Activated CD4-positive, CD25-positive, alpha-beta regulatory T cell treated with anti-CD3 and anti-CD28 coated beads, Interleukin-2, amount 50 U/mL, for 72 hours (primary cell): ENCODE measurements at regions not wholly inside any gene's neighbourhood (a gene's known extent, or its start where the extent isn't known, plus 50 kb on each side); places are given as distances from the start of the nearest gene placed in this dataset.
"Not testable (repeated sequence)": the region's sequence is repeated elsewhere in the genome, so short reads cannot be mapped to it uniquely, and the experiment has no call there.

Experiments
- DNase-seq: peaks from one replicate; pipeline ENCODE4 v3.0.0; 2021

DNA sequence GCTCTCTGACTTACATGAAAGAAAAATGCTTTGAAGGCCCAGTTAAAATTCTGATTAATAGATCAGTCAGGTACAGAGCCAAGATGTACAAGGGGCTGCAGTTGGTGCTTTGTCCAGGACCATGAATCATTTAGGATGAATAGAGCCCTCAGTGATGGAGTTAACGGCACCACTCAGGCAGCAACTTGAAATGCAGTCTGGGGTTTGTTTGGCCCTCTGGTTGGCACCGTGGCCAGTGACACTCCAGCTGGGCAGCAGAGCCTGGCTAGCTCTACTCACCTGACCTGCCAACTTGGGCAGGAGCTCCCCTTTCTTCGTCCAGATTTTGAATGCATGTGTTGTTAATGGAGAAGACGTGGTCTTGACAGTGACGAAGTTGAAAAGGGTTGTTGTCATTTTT, 493.0 kb upstream of the ACVR2A start:
- DNase-seq, result no peak

DNA sequence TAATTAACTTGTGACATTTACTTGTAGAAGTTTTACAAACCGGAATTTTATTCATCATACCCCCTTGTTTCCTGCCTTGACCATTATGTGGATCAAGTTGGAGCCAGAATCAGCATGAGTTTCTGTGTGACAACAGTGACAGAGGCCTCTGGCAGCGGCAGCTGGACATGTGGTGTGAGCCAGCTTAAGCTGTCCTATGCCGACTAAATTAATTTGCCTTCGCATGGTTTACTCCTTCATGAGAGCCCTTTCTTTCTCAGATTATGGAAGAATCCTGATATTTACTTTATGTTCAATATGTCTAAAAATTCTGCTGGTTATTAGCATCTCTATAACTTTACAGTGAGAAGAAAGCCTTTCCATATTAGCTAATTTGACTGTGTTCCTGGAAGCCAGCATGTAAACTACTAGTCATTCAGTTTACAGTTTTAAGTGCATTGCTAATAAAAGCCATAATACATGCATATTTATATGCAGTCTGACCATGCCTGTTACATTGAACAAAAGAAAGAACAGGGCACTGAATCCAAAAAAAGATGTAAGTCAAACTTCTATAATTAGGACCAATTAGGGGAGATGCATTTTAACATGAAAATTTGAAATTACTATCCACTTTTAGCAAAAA, 495.8 kb upstream of the ACVR2A start:
- no peak for DNase-seq

DNA sequence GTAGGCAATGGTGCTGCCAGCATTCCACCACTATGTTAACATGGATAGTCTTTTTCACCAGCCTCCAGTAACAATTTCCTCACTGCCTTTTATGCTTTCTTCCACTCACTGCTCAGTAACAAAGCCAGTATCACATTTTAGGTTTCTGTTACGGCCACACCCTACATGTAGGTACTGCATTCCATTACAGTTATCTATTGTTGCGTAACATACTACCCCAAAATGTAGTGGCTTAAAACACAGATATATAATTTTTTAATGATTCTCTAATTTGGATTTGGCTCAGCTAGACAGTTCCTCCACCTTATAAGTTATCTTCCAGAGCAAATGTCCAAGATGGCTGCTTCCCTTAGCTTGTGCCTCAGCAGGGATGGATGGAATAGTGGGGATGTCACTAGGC, 498.7 kb upstream of the ACVR2A start:
- no peak for DNase-seq

DNA sequence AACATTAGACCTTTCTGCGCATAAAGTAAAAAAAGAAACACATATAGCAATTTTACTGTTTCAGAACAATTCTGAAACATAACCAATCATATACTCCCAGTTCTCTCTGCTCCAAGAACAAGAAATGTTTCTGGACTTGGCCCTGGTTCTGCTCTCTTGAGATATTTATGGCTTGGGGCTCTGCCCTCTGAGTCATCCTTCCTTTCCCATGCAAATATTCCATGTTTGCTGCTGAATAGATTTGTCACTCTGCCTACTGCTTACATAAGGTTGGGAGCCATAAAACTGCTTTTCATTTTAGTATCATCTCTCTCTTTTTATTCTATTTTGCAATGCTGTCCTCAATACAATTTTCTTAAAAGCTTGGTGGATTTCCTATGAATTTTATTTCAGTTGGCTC, 499.6 kb upstream of the ACVR2A start:
- no peak for DNase-seq

DNA sequence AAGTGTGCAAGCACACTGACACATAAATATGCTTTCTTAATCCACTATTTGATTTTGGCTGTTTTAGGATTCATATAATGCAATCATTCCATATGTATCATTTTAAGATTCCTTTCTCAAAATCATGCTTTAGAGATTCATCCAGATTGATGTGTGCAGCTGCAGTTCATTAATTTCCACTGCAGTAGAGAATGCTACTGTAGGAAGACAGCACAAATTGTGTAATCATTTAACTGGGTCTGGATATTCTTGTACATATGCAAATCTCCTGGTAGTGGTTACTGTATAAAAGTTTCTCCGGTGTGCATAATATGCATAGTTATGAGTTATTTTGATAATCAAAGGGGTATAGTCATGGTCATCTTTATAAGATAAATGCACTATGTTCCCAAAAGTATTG, 502.5 kb upstream of the ACVR2A start:
- DNase-seq, result no peak

DNA sequence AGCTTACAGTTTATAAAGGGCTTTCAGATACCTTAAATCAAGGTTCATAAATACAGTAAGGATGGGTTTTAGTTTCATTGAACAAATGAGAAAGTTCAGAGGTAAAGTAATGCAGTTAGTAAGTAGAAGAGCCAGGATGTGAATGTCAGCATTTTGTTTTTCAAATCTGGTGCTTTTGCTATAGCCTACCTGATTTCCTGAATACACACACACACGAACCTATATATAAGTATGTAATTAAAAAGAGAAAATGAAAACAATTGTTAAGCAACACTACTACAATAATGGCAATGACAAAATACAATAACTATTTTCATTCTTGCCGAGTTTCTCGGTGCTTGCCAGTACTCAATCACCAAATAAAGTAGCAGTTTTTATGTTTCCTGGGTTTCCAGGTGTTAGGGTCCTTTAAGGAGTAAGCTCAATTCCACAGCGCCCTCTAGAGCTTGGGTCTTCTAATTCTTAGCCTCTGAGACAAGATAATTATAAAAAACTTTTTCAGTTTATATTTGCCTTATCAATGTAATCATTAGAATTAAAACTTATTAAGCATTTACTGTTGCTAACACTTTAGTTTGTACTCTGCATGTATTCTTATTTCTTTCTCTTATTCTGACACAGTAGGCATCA, 512.9 kb upstream of the ACVR2A start:
- DNase-seq, result no peak

DNA sequence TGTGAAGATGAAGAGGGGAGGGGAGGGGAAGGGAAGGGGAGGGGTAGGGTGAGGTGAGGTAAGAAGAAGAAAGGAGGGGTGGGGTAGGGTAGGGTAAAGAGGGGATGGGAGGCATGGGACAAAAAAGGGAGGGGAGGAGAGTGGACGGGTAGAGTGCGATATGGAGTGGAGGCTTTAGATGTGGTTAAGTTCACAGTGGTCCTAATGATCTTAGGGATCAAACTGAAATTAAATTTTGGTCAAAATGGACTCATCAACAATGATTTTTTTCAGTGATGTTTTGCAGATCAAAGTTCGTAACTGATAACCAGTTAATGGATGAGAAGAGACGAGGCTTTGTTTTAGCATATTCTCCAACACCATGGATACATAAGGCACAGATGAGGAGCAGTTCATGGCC, 513.9 kb upstream of the ACVR2A start:
- no peak for DNase-seq

DNA sequence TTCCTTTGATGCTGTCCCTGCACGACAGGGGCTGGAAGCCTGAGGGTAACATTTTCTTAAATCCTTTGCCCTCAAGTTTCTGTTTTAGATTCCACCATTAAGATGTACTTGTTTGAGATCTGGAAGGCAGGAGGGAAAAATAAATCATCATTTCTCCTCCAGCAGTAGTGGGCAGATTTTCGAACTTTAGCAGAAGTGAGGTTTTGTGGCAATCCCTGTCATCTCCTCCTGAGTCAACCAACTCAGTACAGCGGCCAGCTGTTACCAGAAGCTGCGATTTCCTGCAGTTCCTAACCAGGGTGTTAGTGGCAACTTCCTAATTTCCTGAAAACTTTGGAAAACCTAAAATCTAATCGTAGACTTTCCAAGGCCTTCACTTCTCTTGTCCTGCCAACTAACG, 517.2 kb upstream of the ACVR2A start:
- DNase-seq, result no peak

DNA sequence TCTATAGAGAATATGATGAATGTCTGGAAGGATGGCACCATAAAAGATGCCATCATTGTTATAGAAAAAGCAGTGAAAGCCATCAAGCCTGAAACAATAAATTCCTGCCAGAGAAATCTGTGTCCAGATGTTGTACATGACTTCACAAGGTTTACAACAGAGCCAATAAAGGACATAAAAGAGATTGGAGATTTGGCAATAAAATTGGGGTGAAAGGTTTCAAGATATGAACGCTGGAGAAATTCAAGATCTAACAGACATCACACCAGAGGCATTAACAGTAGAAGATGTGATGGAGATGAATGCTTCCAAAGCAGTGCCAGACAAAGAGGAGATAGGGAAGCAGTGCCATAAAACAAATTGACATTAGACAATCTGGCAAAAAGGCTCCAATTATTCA, 518.8 kb upstream of the ACVR2A start:
- no peak for DNase-seq

DNA sequence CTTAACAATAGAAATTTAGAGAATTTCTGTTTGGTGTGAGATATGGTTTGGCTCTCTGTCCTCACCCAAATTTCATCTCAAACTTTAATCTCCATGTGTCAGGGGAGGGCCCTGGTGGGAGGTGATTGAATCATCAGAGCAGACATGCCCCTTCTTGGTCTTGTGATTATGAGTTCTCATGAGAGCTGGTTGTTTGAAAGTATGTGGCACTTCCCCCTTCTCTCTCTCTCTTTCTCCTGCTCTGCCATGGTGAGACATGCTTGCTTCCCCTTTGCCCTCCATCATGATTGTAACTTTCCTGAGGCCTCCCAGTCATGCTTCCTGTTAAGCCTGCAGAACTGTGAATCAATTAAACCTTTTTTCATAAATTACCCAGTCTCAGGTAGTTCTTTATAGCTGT, 524.7 kb upstream of the ACVR2A start:
- DNase-seq, result no peak

DNA sequence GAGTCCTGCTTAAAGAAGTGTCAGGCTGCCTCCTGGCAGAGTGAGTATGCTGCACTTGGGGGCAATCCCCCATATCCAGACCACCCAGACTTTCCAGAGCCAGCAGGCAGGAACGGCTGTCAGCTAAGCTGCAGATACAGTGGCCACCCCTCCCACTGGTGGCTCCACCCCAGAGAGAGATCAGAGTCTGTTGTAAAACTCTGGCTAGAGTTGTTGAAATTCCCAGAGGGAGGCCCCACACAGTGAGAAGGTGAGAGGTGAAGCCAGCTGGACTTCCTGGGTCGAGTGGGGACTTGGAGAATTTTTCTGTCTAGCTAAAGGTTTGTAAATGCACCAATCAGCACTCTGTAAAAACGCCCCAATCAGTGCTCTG, 533.8 kb upstream of the ACVR2A start:
- no peak for DNase-seq

DNA sequence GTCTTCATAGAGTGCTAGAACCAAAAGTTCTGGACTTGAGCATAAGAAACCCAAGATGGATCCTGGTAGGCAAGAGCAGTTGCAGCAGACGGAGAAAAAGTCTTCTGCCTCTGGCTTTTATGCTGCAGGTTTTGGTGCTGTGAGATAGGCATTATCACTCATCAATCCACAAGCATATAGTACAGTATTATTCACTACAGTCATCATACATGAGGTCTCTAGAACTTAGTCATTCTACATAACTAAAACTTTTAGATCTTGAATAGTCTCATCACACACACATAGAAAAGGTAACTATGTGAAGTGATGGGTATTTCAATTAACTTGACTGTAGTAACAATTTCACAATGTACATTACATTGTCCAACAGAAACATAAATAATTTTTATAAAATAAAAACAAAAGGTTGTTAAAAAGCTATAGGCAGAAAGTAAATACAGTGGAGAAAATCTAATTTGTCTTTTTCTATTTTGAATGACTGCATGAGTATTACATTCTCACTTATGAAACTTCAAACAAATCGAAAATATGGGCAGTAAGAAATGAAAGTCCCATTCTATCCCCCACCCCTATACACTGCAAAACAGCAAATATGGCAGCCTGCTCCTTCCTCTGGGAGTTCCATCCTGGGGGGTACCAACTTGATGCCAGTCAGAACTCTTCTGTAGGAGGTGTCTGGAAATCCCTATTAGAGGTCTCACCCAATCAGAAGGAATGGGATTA, 534.3 kb upstream of the ACVR2A start:
- DNase-seq, result no peak

DNA sequence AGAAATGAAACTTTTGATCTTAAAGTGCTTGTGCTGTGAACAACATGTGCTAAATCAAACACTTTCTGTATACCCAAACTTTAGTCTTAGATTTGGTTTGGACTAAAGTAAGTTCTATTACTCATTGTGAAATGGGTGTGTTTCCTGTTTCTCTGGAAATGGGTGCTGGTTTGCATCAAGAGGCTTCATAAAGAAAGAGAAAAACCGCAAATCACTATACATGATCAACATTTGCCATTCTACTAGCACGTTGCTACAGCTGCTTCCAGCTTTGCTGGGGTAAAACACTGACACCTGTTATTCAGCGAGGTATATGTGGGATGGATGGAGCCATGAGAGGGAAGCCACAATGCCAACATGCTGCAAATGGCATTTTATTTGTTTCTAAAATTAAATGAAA, 547.0 kb upstream of the ACVR2A start:
- no peak for DNase-seq

DNA sequence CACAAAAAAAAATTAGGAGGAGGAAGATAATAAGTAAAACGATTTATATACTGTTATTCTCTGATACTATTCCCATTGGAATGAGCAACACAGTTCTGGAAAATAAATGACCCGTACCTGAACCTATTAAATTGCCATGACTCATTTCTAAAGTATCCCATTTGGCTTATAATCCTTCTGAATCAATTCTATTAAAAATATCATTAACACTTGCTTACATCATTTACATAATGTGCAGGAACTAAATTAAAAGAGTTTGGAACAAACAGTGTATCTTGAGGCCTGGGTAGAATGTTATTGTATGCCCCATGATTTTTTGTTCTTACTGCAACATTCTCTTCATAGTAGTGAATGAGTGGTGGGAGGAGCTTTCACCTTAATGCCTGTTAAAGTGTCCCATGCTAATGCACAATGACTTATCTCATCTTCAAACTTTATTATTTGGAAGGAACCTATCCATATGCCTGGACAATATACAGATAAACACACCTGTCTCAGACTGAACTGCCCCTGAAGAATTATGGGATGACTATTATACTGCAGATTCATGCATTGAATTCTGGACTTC, 549.9 kb upstream of the ACVR2A start:
- no peak for DNase-seq

DNA sequence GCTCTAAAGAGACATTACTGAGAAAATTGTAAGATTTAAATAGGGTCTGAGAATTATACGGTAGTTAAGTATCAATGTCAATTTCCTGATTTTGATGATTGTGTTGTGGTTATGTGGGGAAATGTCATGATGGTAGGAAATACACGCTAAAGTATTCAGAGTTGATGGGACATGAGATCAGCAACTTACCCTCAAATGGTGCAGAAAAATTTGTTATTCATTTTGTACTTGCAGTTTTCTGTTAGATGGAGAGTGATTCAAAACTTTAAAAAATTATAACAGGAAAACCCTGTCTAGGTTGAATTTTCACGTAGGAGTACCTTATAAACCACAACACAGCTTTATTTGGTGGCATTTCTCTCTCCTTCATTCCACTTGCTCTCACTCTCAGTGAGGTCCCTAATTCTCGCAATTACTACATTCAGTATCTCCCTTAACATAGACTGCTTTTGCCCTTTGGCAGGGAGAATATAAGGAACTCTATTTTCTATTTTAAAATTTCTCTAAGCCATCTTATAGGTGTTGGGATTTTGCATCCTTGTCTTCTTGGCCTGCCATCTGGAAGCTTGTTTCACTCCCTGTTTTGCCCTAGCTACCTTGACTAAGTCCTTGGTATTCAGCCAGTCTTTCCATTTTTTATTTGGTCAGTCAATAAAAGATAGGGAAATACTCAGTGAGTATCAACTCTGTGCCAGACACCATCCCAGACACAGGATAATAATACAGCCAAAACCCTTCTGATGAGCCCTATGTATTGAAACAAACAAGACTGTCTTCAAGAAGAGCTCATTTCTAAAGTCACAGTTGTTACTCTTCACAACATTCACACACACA, 550.6 kb upstream of the ACVR2A start:
- DNase-seq, result no peak

DNA sequence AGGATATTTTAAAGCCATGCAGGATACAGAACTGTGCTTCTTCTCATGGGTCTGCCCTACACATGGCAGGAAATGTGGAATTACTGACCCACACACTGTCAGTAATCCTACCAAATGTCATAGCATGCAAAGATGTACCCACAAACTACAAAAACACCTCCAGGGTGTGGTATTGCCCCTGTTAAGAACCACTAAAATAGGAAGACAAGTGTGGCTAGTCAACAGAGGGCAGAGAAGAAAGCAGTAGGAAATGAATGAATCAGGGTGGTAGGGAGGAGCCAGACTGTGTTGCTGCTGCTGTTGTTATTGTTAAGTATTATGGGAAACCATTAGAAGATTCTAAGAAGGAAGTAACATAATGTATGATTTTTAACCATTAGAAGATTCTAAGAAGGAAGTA, 556.7 kb upstream of the ACVR2A start:
- DNase-seq, result no peak

DNA sequence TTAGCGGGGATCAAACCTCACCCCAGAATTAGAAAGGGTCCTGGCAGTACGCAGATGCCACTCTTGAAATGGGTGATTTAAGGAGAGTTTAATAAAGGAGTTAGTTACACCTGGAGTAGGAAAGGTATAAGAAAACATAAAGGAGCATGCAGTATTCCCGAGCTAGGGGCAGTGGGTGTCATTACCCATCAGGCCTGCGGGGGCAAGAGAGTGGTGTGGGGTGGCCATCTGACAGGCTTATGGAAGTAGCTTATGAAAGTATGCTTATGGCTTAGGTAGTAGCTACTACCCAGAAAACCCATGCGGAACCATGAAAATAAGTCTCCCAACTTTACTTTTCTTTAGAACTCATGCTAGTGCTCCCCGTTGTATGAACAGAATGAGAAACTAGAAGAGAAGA, 568.9 kb upstream of the ACVR2A start:
- DNase-seq, result no peak

DNA sequence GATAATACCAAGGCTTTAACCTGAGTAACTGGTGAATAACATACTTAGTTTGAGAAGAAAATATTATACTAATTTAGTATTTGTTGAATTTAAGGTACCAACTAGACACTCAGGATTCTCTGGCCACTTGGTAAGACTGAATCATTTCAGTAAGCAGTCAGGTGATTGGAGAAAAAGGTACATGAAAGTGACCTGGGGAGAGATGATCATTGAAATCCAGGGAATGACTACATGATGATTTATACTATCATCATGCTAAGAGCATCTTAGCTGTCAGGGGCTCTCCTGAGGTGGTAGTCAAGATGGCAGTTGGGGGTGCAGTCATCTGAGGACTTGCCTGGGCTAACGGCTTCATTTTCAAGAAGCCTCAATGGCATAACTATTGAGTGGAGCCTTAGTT, 571.2 kb upstream of the ACVR2A start:
- DNase-seq, result no peak

DNA sequence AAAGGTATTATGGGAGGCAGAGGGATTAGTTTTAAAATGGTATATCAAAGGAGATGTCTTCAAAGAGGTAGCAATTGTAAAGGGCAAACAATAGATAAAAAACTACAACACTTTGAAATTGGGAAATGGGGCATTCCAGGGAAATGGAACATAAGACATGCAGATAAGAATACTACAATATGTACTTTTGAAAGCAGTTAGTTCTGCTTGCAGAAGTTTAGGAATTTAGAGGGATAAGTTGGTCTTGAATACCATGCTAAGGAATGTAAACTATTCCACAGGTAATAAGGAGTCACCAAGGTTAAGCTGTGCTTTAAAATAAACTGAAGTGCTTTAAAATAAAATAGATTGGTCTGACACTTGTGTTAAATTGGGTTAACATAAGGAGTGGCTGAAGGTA, 571.7 kb upstream of the ACVR2A start:
- DNase-seq, result no peak

DNA sequence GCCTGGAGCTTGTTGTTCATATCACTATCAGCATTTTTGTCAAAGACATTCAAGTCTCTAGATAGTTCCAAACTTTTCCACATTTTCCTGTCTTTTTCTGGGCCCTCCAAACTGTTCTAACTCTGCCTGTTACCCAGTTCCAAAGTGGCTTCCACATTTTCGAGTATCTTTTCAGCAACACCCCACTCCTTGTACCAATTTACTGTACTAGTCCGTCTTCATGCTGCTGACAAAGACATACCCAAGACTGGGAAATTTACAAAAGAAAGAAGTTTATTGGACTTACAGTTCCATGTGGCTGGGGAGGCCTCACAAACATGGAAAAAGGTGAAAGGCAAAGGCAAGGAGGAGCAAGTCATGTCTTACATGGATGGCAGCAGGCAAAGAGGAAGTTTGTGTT, 575.2 kb upstream of the ACVR2A start:
- not testable (repeated sequence) for DNase-seq

DNA sequence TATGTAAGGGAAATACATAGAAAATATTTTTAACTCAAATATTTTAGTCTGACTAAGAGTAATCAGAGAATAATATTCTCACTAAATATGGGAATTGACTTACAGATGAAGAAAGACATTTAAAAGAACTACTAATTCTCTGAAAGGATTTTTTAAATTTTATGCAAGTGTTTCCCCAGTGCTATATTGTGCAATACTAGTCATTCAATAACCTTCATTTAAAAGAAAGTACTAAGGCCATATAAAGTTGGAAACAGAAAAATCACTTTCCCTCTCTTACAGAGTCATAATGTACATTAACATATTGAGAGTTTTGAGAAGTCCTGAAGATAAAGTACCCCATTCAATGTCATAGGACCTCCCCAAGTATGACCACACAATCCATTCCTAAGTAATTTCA, 584.6 kb upstream of the ACVR2A start:
- DNase-seq, result no peak

DNA sequence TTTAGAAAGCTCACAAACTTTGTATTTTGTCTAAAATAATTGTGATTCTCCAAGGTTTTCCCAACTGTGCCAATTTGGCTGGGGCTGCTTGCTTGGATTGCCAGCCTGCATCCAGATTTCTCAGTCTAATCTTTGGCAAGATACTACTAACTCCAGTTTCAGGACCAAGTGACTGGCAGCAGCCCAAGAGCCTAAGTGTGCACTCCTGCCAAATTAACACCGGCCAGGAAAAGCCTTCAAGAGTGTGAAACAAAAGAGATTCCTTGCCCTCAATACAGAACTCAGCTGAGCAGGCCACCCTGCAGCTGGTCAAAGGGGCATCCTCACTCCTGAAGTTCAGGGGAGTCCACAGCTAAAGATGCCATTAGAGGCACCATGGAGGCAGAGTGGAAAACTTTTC, 589.0 kb upstream of the ACVR2A start:
- DNase-seq, result no peak

DNA sequence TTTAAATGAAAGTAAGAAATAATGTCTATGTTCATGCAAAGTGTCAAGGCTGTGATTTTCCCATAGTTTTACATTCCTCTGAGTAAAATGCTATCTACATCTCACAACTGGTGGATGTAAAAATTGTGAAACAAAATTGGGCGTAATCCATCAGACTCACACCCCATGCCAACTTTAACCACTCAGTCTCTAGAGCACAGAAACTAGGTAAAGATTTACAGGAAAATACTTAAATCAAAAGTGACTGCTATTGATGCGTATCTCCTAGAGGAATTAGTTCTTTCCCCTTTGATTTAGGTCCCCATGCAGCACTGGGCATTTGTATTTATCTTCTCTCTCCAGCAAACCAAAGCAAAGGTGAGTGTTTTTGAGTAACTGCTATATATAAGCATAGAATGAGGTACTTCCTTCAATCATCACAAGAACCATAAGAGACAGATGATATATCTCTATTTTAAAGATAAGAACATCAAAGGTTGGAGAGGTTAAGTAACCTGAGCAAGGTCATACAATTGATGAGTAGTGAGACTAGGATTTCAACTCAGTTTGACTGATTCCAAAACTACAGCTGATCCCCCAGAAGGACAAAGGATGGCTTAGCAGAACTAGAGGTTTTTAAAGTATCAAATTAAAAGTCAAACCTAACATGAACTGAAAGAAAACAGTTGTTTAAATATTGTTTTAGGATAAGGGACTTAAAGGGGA, 594.0 kb upstream of the ACVR2A start:
- DNase-seq, result no peak
